ENCODE measurements at regions not wholly inside any gene's neighbourhood (a gene's known extent, or its start where the extent isn't known, plus 50 kb on each side); places are given as distances from the start of the nearest gene placed in this dataset.
"Not testable (repeated sequence)": the region's sequence is repeated elsewhere in the genome, so short reads cannot be mapped to it uniquely, and the experiment has no call there.

- not testable (repeated sequence) for DNase-seq
Observed at GRCh38 chr2:111320965-111321364, 200.3 kb downstream of the BCL2L11 start.

- not testable (repeated sequence) for DNase-seq
Observed at GRCh38 chr2:111323384-111323783, 202.7 kb downstream of the BCL2L11 start.

- not testable (repeated sequence) for DNase-seq
Observed at GRCh38 chr2:111327726-111328125, 207.0 kb downstream of the BCL2L11 start.

- DNase-seq: not testable (repeated sequence)
Observed at GRCh38 chr2:111329309-111329708, 208.6 kb downstream of the BCL2L11 start.

GRCh38 chr2:111331099-111331724 is 210.5 kb downstream of the BCL2L11 start:
- not testable (repeated sequence) for DNase-seq

- not testable (repeated sequence) for DNase-seq
Observed at GRCh38 chr2:111335220-111335907, 214.7 kb downstream of the BCL2L11 start.

GRCh38 chr2:111338474-111338873 is 217.8 kb downstream of the BCL2L11 start:
- DNase-seq: not testable (repeated sequence)

- DNase-seq: not testable (repeated sequence)
Observed at GRCh38 chr2:111339476-111339875, 218.8 kb downstream of the BCL2L11 start.

- not testable (repeated sequence) for DNase-seq
Observed at GRCh38 chr2:111344590-111344989, 223.9 kb downstream of the BCL2L11 start.

- DNase-seq: not testable (repeated sequence)
Observed at GRCh38 chr2:111345439-111345838, 224.7 kb downstream of the BCL2L11 start.

- not testable (repeated sequence) for DNase-seq
Observed at GRCh38 chr2:111346018-111346930, 225.6 kb downstream of the BCL2L11 start.

- DNase-seq: not testable (repeated sequence)
Observed at GRCh38 chr2:111347695-111348094, 227.0 kb downstream of the BCL2L11 start.

- DNase-seq: not testable (repeated sequence)
Observed at GRCh38 chr2:111348316-111348715, 227.6 kb downstream of the BCL2L11 start.

GRCh38 chr2:111355022-111355817 is 234.5 kb downstream of the BCL2L11 start:
- not testable (repeated sequence) for DNase-seq

- not testable (repeated sequence) for DNase-seq
Observed at GRCh38 chr2:111355823-111356511, 235.3 kb downstream of the BCL2L11 start.

GRCh38 chr2:111356512-111357031 is 235.9 kb downstream of the BCL2L11 start:
- DNase-seq: not testable (repeated sequence)

GRCh38 chr2:111365986-111366640 is 245.4 kb downstream of the BCL2L11 start:
- not testable (repeated sequence) for DNase-seq

- DNase-seq: not testable (repeated sequence)
Observed at GRCh38 chr2:111366641-111367029, 245.9 kb downstream of the BCL2L11 start.

GRCh38 chr2:111367080-111367479 is 246.4 kb downstream of the BCL2L11 start:
- DNase-seq: not testable (repeated sequence)

GRCh38 chr2:111367871-111368270 is 247.2 kb downstream of the BCL2L11 start:
- not testable (repeated sequence) for DNase-seq

GRCh38 chr2:111368288-111368687 is 247.6 kb downstream of the BCL2L11 start:
- DNase-seq: not testable (repeated sequence)
